Activated CD4-positive, alpha-beta memory T cell treated with anti-CD3 and anti-CD28 coated beads, Interleukin-2, amount 10 ng/mL, durations not matched to agents 7 days and 5 days (primary cell): ENCODE measurements at regions not wholly inside any gene's neighbourhood (a gene's known extent, or its start where the extent isn't known, plus 50 kb on each side); places are given as distances from the start of the nearest gene placed in this dataset.

Experiments
- CTCF ChIA-PET: fragments of 350-600 bp; sonication (Branson Sonifier 250); formaldehyde crosslinking; loops from one replicate; lab custom pipeline; 2021; ENCODE audit warnings: antibody characterized with exemption, inconsistent platforms; lab: Charles Lee
- POLR2A ChIA-PET: fragments of 350-600 bp; sonication (Branson Sonifier 250); formaldehyde crosslinking; loops from one replicate; lab custom pipeline; 2021; ENCODE audit warnings: antibody characterized with exemption; lab: Charles Lee
- DNase-seq: peaks from one replicate; pipeline ENCODE4 v3.0.0-alpha.2; 2020
- H3K27ac Mint-ChIP-seq: one replicate; pipeline ENCODE4 v1.8.0; 2021; ENCODE audit warnings: mild to moderate bottlenecking, mixed read lengths
- H3K27me3 Mint-ChIP-seq: one replicate; pipeline ENCODE4 v1.8.0; 2021; ENCODE audit warnings: mixed read lengths
- H3K36me3 Mint-ChIP-seq: one replicate; pipeline ENCODE4 v1.8.0; 2021; ENCODE audit warnings: low read depth, mixed read lengths
- H3K4me1 Mint-ChIP-seq: one replicate; pipeline ENCODE4 v1.8.0; 2021; ENCODE audit warnings: mixed read lengths
- H3K4me3 Mint-ChIP-seq: one replicate; pipeline ENCODE4 v1.8.0; 2021; ENCODE audit warnings: mild to moderate bottlenecking, mixed read lengths
- H3K9me3 Mint-ChIP-seq: one replicate; pipeline ENCODE4 v1.8.0; 2021; ENCODE audit warnings: mixed read lengths

DNA sequence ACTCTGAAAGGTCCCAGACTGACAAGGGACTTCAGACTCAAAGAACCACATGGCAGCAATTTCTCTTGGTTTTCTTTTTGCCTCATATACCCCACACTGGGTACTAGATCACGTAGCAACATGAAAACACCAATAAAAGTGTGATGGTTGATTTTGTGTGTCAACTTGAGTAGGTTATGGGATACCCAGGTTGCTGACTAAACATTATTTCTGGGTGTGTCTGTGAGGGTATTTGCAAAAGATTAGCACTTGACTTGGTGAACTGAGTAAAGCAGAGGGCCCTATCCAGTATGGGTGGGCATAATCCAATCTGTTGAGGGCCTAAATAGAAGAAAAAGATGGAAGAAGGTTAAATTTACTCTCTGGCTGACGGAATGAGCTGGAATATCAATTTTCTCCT is 53.8 kb upstream of the ZNF618 start:
- Mint-ChIP-seq H3K9me3 (no peaks in the 10 kb centered on the region), H3K4me1 (no peaks in the 10 kb centered on the region), H3K27ac (no peak overlapping the region), H3K36me3 (no peaks in the 10 kb centered on the region), H3K27me3 (peaks cover 26% of the 10 kb centered on the region), H3K4me3 (no peak overlapping the region)
- ChIA-PET CTCF (no interaction called here), POLR2A (no interaction called here)
- DNase-seq = no peak

DNA sequence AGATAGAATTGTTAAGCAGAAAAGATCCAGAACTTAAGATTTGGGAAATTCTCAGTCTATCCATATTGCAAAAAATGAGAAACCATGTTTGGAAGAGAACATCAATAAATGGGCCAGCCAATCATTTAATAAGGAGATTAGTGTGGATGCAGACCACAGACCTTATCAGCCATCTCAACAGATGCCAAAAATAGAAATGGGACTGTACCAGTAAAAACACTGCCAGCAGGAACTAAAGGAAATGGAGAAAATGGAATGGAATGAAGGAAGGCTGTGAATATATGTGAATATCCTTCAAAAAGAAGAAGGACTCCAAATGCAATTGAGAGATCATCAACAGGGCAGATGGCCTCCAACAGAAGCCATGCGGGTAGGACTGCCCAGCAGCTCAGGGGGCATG is 52.7 kb upstream of the ZNF618 start:
- H3K4me3 Mint-ChIP-seq = no peak overlapping the region
- DNase-seq = no peak
- ChIA-PET POLR2A (no interaction called here), CTCF (interaction anchor here (0.6 kb wide), 1 partner anchor 369 kb away, joined by 3 read pairs; no protein-coding TSS in a partner anchor)
- no peak overlapping the region for H3K27ac Mint-ChIP-seq
- H3K27me3 Mint-ChIP-seq = peaks cover 26% of the 10 kb centered on the region
- no peaks in the 10 kb centered on the region for H3K36me3 Mint-ChIP-seq
- H3K9me3 Mint-ChIP-seq = peaks cover 1% of the 10 kb centered on the region
- H3K4me1 Mint-ChIP-seq = peaks cover 2% of the 10 kb centered on the region
